Stomach (tissue), 8 donors: ENCODE measurements at regions not wholly inside any gene's neighbourhood (a gene's known extent, or its start where the extent isn't known, plus 50 kb on each side); places are given as distances from the start of the nearest gene placed in this dataset.

Source experiments
- DNase-seq, 2 donors: peaks; one replicate each; pipeline versions ENCODE4 v3.0.0 to v3.0.0-alpha.2; 2013 to 2019
- H3K27ac ChIP-seq, 5 donors: fragments of 200-600 bp in 4 of 5; sonication (generic) in 4 of 5; one replicate each; pipeline ENCODE4 v1.5.1; 2013 to 2019; ENCODE audit warnings: mild to moderate bottlenecking in 1 of 5, moderate library complexity in 1 of 5
- H3K27me3 ChIP-seq, 3 donors: fragments of 200-600 bp; sonication (generic); one replicate each; pipeline ENCODE4 v1.5.1; 2017 to 2019; ENCODE audit warnings: mixed run types in 1 of 3
- H3K36me3 ChIP-seq, 4 donors: fragments of 200-600 bp; sonication (generic); 1 replicate in 3 of 4; 2 replicates in 1 of 4; pipeline ENCODE4 v1.5.1; 2016 to 2019
- H3K4me1 ChIP-seq, 4 donors: fragments of 200-600 bp; sonication (generic); one replicate each; pipeline ENCODE4 v1.5.1; 2016 to 2019
- H3K4me3 ChIP-seq, 4 donors: fragments of 200-600 bp; sonication (generic) in 3 of 4; one replicate each; pipeline ENCODE4 v1.5.1; 2016 to 2019; ENCODE audit warnings: mild to moderate bottlenecking in 1 of 4
- H3K9me3 ChIP-seq, 4 donors: fragments of 200-600 bp; sonication (generic); one replicate each; pipeline ENCODE4 v1.5.1; 2016 to 2019
- CTCF ChIP-seq, 7 experiments: fragments of 450-650 bp in 4 of 7; fragments of 200-600 bp in 3 of 7; sonication (generic) in 3 of 7; IDR thresholded peaks; one replicate each; pipeline ENCODE4 v1.5.1; 2016 to 2019; ENCODE audit warnings: antibody characterized with exemption in 7 of 7, control low read depth in 2 of 7, mild to moderate bottlenecking in 1 of 7
- EP300 ChIP-seq: sonication (generic); formaldehyde crosslinking; IDR thresholded peaks from one replicate; pipeline ENCODE4 v1.6.1; 2017; ENCODE audit warnings: antibody characterized with exemption
- POLR2A ChIP-seq, 4 donors: fragments of 450-650 bp; IDR thresholded peaks; one replicate each; pipeline ENCODE4 v1.6.1; 2016; ENCODE audit warnings: antibody characterized with exemption in 4 of 4, control low read depth in 2 of 4, mild to moderate bottlenecking in 1 of 4, moderate library complexity in 1 of 4
- POLR2AphosphoS5 ChIP-seq, 3 donors: sonication (generic); formaldehyde crosslinking; IDR thresholded peaks; one replicate each; pipeline ENCODE4 v1.6.1; 2016; ENCODE audit warnings: antibody characterized with exemption in 3 of 3
- WGBS, 5 donors: extraction: QIAGEN DNeasy Blood & Tissue Kit in 3 of 5; methylation state at CpG; one replicate each; pipeline versions ENCODE4 v1.1.5 to v1.1.7; 2013 to 2018; 5-methylcytosine and 5-hydroxymethylcytosine counted together
- intact Hi-C: fragments of 100-400 bp; cut with DNase I; formaldehyde crosslinking; loops from one replicate; pipeline ENCODE4 v1.15.1; 2023; ENCODE audit warnings: low total_unique reads
- donor health status: healthy with polysubstance abuse.
- donor health status: Bipolar disorder and iron deficiency.
- donor health status: healthy.

DNA sequence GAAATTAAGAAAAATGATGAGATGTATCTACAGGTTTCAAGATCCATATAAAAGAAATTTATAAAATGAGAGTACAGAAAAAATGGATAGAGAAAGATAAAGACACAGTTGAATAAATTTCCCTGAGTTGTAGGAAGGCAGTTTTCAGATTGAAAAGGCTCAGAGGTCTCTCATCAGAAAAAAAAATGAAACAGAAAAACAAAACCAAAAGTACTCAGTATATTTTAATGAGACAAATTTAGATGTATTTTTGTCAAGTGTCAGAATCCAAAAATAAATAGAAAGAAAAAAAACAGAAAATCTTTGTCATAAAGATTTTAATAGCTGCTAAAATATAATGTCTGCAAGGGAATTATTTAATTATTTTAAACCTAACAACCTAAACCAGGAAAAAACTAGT, 520.5 kb downstream of the KCNJ3 start:
- Histone ChIP-seq H3K9me3 (no peaks in the 10 kb centered on the region), H3K27ac (no peak overlapping the region), H3K27me3 (no peaks in the 10 kb centered on the region), H3K4me1 (no peaks in the 10 kb centered on the region), H3K36me3 (no peaks in the 10 kb centered on the region), H3K4me3 (no peak overlapping the region)
- intact Hi-C loops: no loop called here
- DNase-seq: no peak
- TF ChIP-seq EP300: no peak
- TF ChIP-seq POLR2A (IDR thresholded peaks at IDR 0.05): no peak
- no peak for TF ChIP-seq CTCF (IDR thresholded peaks at IDR 0.05)
- TF ChIP-seq POLR2AphosphoS5 (IDR thresholded peaks at IDR 0.05): no peak

- 79 to 87% (median 82%) methylated on average over 2 of the region's 2 CpGs for WGBS, 5 donors
- no peaks in the 10 kb centered on the region for H3K9me3 ChIP-seq
- no peak for DNase-seq
- TF ChIP-seq EP300 (no peak), CTCF (IDR thresholded peaks at IDR 0.05) (no peak), POLR2A (IDR thresholded peaks at IDR 0.05) (no peak), POLR2AphosphoS5 (IDR thresholded peaks at IDR 0.05) (no peak)
- H3K4me3 ChIP-seq: no peak overlapping the region
- no peaks in the 10 kb centered on the region for H3K27me3 ChIP-seq
- intact Hi-C loops: no loop called here
- H3K4me1 ChIP-seq: no peaks in the 10 kb centered on the region
- H3K27ac ChIP-seq: no peak overlapping the region
- H3K36me3 ChIP-seq: no peaks in the 10 kb centered on the region
These were observed 519.9 kb downstream of the KCNJ3 start for GRCh38 chr2:155218292-155218924.

DNA sequence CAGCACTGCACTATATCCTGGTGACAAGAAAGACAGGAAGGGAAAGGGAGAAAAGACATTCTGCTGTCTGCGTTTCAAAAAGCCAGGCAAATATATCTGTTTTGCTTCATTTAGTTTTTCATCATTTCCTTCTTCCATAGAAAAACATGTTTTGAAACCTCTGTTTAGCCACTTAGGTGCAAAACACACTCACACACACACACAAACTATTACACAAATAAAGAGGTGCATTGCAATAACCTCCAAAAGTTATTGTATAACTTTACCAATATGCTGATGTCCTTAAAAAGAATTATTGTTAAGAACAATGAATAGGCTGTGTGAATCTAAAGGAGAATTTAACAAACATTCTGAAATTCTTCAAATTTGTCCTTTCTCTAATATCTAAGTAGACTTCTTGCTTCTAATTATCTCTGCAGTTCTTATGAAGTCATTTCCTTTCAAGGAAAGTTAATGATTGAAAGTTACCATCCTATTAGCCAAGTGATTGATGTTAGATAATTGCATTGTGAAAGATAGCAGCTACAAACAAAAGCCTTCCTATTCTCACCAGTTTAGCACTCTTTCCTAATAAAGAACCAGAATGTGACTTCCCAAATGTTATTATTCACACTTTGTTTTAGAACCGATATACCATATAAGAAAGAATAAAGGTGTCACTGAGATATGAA, 516.7 kb downstream of the KCNJ3 start:
- Histone ChIP-seq H3K4me3 (no peak overlapping the region), H3K27ac (no peak overlapping the region), H3K36me3 (no peaks in the 10 kb centered on the region), H3K9me3 (no peaks in the 10 kb centered on the region), H3K4me1 (no peaks in the 10 kb centered on the region), H3K27me3 (no peaks in the 10 kb centered on the region)
- no peak for DNase-seq
- TF ChIP-seq POLR2A (IDR thresholded peaks at IDR 0.05): no peak
- TF ChIP-seq EP300: no peak
- TF ChIP-seq CTCF (IDR thresholded peaks at IDR 0.05): no peak
- 59 to 78% (median 69%) methylated on average over 2 of the region's 2 CpGs for WGBS, 5 donors
- intact Hi-C loops: no loop called here

GRCh38 chr2:155209696-155210450, 511.4 kb downstream of the KCNJ3 start:
- no peak overlapping the region for H3K27ac ChIP-seq
- intact Hi-C loops: no loop called here
- H3K9me3 ChIP-seq: no peaks in the 10 kb centered on the region
- H3K4me3 ChIP-seq: no peak overlapping the region
- no peak for DNase-seq
- H3K4me1 ChIP-seq: no peaks in the 10 kb centered on the region
- H3K27me3 ChIP-seq: no peaks in the 10 kb centered on the region
- 46 to 61% (median 55%) methylated on average over 2 of the region's 2 CpGs for WGBS, 5 donors
- TF ChIP-seq POLR2A (IDR thresholded peaks at IDR 0.05) (no peak), POLR2AphosphoS5 (IDR thresholded peaks at IDR 0.05) (no peak), EP300 (no peak), CTCF (IDR thresholded peaks at IDR 0.05) (no peak)
- no peaks in the 10 kb centered on the region for H3K36me3 ChIP-seq
